ENCODE measurements at regions not wholly inside any gene's neighbourhood (a gene's known extent, or its start where the extent isn't known, plus 50 kb on each side); places are given as distances from the start of the nearest gene placed in this dataset.

DNA sequence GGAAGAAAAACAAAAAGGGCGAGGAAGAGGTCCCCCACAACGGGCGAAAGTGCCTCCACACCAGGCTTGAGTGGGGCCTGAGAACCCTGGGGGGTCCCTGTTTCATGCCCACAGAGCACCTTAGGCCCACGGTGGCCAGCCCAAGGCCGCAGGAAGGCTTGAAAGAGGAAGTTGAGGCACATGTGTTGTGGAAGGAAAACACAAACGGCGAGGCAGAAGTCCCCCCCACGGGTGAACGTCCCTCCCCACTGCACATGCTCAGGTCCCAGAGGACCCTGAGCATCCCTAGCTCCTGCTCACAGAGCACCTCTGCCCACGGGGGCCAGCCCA lies 371.5 kb downstream of the ALG10 start:
- TF ChIP-seq, protein P1, sequence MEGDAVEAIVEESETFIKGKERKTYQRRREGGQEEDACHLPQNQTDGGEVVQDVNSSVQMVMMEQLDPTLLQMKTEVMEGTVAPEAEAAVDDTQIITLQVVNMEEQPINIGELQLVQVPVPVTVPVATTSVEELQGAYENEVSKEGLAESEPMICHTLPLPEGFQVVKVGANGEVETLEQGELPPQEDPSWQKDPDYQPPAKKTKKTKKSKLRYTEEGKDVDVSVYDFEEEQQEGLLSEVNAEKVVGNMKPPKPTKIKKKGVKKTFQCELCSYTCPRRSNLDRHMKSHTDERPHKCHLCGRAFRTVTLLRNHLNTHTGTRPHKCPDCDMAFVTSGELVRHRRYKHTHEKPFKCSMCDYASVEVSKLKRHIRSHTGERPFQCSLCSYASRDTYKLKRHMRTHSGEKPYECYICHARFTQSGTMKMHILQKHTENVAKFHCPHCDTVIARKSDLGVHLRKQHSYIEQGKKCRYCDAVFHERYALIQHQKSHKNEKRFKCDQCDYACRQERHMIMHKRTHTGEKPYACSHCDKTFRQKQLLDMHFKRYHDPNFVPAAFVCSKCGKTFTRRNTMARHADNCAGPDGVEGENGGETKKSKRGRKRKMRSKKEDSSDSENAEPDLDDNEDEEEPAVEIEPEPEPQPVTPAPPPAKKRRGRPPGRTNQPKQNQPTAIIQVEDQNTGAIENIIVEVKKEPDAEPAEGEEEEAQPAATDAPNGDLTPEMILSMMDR (IDR thresholded peaks at IDR 0.05; ENCODE audit: low read depth, low read length, missing control alignments): no peak
- no peak overlapping the region for H3K4me3 ChIP-seq (ENCODE audit: low read depth, low read length)
- no peak for DNase-seq (ENCODE audit: low read depth)

DNA sequence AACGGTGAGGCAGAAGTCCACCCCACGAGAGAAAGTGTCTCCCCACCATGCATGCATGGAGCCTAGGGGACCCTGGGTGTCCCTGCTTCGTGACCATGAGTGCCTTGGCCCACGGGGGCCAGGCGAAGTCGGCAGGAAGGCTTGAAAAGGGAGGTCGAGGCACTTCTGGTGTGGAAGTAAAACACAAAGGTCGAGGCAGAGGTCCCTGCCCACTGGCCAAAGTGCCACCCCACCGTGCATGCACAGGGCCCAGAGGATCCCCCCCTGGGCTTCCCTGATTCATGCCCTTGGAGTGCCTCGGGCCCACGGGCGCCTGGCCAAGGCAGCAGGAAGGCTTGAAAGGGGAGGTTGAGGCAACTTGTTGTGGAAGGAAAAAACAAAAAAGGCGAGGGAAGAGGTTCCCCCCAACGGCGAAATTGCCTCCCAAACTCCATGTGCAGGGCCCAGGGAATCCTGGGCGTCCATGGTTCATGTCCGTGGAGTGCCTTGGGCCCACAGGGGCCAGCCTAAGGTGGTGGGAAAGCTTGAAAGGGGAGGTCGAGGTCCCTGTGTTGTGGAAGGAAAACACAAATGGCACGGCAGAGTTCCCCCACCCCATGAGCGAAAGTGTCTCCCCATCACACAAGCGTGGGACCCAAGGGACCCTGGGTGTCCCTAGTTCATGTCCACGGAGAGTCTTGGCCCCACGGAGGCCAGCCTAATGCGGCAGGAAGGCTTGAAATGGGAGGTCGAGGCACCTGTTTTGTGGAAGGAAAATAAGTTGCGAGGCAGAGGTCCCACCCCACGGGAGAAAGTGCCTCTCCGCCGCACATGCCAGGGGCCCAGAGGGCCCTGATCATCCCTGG lies 372.1 kb downstream of the ALG10 start:
- no peak overlapping the region for H3K4me3 ChIP-seq (ENCODE audit: low read depth, low read length)
- TF ChIP-seq, protein P1 (IDR thresholded peaks at IDR 0.05; ENCODE audit: low read depth, low read length, missing control alignments): no peak
- DNase-seq (ENCODE audit: low read depth): no peak

GRCh38 chr12:34395056-34396005 lies 373.0 kb downstream of the ALG10 start:
- DNase-seq (ENCODE audit: low read depth): no peak
- no peak overlapping the region for H3K4me3 ChIP-seq (ENCODE audit: low read depth, low read length)
- TF ChIP-seq, protein P1 (IDR thresholded peaks at IDR 0.05; ENCODE audit: low read depth, low read length, missing control alignments): no peak

DNA sequence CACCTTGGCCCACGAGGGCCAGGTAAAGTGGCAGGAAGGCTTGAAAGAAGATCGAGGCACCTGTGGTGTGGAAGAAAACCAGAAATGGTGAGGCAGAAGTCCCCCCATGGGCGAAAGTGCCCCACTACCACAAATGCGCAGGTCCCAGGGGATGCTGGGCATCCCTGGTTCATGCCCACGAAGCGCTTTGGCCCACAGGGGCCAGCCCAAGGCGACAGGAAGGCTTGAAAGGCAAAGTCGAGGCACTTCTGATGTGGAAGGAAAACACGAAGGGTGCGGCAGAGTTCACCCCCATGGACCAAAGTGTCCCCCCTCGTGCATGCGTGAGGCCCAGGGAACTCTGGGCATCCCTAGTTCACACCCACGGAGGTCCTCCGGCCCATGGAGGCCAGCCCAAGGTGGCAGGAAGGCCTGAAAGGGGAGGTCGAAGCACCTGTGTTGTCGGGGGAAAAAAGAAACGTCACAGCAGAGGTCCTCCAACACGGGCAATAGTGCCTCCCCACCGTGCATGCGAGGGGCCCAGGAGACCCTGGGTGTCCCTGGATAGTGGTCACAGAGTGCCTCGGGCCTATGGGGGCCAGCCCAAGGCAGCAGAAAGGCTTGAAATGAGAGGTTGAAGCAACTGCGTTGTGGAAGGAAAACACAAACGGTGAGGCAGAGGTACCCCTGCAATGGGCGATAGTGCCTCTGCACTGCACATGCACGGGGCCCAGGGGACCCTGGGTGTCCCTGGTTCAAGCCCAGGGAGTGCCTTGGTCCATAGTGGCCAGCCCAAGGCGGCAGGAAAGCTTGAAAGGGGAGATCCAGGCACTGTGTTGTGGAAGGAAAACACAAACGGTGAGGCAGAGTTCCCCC lies 373.9 kb downstream of the ALG10 start:
- TF ChIP-seq, protein P1 (IDR thresholded peaks at IDR 0.05; ENCODE audit: low read depth, low read length, missing control alignments): no peak
- no peak for DNase-seq (ENCODE audit: low read depth)
- no peak overlapping the region for H3K4me3 ChIP-seq (ENCODE audit: low read depth, low read length)

DNA sequence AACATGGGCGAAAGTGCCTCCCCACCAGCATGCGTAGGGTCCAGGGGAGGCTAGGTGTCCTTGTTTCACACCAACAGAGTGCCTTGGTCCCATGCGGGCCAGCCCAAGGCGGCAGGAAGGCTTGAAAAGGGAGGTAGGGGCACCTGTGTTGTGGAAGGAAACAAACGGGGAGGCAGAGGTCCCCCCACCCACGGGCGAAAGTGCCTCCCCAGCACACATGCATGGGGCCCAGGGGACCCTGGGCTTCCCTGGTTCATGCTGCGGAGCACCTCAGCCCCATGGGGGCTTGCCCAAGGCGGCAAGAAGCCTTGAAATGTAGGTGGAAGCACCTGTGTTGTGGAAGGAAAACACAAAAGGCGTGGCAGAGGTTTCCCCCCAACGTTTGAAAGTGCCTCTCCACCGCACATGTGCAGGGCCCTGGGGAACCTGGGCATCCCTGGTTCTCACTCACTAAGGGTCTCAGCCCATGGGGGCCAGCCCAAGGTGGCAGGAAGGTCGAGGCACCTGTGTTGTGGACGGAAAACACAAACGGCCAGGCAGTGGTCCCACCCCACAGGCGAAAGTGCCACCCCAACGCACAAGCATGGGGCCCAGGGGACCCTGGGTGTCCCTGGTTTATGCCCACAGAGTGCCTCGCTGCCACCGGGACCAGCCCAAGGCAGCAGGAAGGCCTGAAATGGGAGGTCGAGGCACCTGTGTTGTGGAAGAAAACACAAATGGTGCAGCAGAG lies 374.7 kb downstream of the ALG10 start:
- no peak for DNase-seq (ENCODE audit: low read depth)
- TF ChIP-seq, protein P1 (IDR thresholded peaks at IDR 0.05; ENCODE audit: low read depth, low read length, missing control alignments): no peak
- H3K4me3 ChIP-seq (ENCODE audit: low read depth, low read length): no peak overlapping the region
